Islet of Langerhans (tissue), 1 donor: ENCODE measurements at regions not wholly inside any gene's neighbourhood (a gene's known extent, or its start where the extent isn't known, plus 50 kb on each side); places are given as distances from the start of the nearest gene placed in this dataset.
"Not testable (repeated sequence)": the region's sequence is repeated elsewhere in the genome, so short reads cannot be mapped to it uniquely, and the experiment has no call there.

Experiments used
- FAIRE-seq: peaks from one replicate; lab custom pipeline; 2011; peaks lifted over from hg19 to GRCh38; lab: Jason Lieb, UNC

DNA sequence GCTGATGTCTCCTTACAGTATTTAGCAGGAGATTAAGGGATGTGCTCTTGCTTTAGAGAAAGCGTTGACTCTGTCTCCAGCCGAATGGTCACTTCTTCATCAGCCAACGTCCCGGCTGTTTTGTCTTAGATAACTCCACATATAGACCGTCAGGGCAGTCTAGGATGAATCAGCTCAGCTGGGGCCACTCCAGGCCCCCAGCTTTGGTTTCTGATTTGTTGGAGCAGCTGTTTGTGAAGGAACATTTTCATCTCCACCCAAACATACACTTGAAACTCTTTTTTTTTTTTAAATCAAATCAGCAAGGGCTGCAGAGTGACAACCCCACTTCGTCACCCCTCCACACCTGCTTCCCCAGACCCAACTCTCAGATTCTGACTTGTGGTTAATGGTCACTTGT lies 206.1 kb upstream of the GALNT2 start:
- no peak for FAIRE-seq

DNA sequence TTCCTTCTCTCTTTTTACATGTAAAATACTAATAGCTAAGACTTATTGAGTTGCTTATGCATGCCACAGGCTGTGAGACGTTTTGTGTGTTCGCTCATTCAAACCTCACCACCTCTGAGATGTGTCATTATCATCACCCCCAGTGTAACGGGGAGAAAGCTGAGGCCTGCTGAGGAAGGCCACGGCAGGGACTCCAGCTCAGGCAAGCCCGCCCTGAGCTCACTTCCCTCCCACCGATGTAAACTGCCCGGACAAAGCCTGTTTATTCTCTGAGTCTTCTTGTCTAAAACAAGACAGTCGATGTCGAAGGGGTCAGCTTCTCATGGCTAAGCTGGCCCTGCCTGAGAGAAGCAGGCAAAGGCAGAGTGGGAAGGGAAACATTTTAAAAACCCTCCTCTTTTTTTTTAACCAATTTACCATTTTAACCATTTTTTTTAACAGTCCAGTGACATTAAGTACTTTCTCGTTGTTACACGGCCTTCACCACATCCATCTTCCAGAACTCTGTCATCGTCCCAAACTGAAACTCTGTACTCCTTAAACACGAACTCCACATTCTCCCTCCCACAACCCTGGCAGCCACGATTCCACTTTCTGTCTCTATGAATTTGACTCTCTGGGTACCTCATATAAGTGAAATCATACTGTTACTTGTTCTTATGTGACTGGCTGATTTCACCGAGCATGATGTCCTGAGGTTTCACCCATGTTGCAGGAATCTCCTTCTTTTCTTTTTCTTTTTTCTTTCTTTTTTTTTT lies 204.8 kb upstream of the GALNT2 start:
- no peak for FAIRE-seq

DNA sequence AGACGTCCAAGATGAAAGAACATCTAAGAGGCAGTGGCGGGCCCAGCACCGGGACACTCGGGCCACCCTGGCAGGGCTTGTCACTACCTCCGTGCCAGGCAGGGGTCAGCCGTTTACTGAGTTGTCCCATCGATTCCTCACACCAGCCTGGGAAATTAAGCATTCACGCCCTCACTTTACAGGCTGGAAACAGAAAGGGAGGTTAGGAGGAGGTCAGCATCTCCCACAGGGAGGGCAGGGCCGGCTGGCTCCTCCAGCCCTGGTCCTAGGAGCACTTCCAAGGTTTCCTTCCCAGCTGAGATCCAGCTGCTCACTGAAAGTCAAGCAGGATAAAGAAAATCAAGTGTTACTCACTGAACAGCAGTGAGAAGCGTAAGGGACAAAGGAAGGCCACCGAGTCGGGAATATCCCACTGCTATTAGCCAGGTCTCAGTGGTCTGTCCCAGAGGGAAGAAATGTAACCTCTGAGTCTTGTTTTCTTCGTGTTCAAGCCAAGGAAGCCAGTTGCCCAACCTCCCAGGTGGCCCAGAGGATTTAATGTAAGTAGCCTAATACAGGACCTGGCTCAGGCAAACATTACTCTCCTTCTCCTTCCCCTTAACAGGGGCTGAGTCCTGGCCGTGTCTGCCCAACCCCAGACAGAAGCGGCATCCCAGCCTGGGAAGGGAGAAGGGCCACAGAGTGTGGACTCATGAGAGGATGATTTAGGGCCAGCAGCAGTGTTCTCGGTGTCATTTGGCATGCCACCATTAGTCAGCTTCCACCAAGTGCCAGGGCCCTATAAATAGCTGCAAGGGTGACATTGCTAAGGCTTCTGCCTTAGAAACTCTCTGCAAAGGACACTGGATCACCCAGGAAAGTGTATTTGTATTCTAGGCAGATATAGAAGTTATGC lies 203.1 kb upstream of the GALNT2 start:
- no peak for FAIRE-seq

DNA sequence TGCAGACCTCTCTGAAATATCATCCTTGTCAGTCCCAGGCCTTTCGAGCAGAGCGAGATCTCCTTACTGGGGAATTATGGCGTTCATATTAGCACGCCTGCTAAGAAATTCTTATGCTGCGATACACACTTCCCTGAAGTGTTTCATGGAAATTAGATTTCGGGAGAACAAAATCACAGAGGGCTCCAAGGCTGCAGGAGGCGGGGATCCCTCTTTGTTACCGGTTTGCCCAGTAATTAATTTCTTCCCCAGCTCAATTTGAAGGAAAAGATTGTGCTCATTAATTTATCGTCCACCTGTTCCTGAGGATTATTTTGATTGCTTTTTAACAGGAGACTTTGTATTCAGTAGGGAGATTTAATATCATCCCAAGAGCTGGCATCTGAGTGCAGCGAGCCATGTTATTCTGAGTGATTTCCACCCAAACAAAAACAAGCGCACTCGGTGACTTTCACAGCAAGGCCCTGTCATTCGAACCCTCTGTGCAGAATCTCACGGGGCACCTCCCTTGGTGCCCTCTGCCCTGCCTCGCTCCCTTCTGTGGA lies 202.3 kb upstream of the GALNT2 start:
- FAIRE-seq: no peak

DNA sequence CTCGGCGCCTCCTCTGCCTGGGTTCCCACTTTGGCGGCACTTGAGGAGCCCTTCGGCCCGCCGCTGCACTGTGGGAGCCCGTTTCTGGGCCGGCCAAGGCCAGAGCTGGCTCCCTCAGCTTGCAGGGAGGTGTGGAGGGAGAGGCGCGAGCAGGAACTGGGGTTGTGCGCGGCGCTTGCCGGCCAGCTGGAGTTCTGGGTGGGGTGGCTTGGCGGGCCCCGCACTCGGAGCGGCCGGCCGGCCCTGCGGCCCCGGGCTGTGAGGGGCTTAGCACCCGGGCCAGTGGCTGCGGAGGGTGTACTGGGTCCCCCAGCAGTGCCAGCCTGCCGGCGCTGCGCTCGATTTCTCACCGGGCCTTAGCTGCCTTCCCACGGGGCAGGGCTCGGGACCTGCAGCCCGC lies 201.7 kb upstream of the GALNT2 start:
- not testable (repeated sequence) for FAIRE-seq

DNA sequence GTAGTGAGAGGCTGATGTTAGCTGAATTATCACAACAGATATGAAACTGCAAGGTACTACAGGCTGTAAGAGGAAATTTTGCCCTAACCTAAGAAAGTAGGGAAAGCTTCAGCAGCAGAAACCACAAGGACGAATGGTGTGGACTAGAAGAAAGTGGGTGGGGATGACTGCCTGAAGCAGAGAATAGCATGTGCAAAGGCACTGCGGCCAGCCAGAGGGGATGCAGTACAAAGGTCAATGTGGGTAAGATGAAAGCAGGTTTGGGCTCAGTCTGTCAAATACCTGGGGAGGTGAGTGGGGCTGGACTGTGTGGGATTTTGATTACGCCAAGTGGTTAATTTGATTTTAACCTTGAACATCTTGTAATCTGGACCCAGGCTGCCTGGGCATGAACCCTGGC lies 199.3 kb upstream of the GALNT2 start:
- FAIRE-seq: no peak

DNA sequence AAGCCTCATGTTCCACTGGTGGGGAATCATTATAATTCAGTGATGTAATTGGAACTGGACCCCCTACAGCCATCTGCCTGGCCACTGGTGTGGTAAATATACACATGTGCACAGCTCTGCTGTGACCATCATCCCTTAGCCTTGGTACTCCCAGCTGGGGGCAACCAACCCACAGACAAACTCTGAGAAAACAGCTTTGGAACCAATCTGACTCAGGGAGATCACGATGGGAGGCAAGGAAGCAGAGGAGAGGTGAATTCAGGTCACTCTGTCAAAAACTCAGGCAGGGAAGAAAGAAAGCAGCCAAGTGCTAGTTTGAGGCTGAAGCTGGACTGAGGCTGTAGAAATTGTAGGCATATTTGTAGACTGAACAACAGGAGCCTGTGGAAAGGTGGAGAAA lies 197.8 kb upstream of the GALNT2 start:
- no peak for FAIRE-seq

DNA sequence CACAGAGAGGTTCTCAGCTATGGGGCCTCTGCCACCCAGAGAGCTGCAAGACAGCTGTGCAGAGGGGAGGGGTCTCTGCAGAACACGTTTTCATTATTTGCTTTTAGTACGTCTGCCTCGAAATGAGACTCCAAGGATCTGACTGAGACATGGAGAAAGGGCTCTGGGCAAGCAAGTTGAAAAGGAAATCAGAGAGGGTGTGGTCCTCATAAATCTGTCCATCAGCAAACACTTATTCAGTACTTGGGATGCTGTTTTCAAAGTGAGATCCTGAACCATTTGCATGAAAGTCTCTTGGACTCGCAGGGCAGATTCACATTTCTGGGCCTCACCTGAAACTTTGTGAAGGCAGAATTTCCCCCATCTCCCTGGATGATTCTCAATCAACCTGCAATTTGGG lies 197.4 kb upstream of the GALNT2 start:
- no peak for FAIRE-seq

DNA sequence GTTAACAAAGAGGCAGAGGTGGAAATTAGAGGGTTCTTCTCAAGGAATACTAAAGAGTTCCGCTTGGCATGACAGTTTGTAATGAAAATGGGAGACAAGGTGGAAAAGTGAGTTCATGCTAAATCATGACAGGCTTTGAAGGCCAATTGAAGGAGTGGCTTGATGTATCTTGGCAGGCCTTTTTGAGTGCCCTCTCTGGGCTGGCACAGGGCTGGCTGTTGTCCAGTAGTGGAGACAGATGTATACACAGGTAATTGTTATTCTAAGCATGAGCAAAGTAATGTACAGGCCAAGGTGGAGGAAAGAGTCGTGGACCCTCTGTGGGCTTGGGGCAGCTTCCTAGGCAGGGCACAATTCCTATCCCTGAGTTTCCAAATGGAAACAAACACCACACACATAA lies 196.7 kb upstream of the GALNT2 start:
- FAIRE-seq: no peak

DNA sequence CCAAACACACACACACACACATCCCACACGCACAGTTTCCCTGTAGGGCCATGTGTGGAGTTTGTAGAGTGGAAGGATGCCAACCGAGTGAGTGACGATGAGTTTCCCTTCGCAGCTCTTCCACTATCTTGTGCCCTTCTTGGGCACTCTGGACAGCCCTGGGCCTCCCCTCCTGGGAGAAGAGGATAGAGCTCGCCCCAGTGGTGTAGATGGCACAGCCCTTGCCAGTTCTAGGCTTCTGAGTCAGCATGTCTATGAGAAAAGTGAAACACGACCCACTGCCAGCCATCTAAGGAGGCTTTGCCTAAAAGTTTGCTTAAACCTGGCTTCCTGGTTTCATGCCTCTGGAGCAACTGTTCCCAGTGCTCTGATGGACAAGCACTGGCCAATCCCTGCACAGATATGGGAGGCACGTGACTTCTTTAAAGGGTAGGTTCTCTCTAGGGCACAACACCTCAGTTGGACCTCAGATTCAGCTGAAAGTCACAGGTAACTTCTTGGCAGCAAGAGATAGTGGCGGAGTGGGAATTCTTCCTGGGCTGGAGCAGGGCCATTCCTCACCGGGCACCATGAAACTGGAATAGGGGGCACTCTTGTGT lies 195.9 kb upstream of the GALNT2 start:
- FAIRE-seq: no peak

DNA sequence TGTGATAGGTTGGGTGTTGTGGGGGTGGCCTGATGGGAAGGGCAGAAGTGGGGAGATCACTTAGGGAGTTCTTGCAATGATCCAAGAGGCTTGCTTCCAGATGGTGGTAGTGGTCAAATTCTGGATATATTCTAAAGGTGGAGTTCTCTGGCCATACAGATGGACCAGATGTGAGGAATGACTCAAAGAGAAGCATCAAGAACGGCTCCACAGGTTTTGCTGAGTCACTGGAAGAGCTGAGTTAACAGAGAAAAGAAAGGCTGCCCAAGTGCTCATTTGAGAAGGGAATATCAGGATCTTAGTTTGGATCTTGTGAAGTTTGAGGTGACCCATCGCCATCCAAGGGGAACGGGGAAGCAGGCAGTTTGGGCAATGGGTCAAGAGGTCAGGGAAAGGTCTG lies 192.9 kb upstream of the GALNT2 start:
- FAIRE-seq: no peak

DNA sequence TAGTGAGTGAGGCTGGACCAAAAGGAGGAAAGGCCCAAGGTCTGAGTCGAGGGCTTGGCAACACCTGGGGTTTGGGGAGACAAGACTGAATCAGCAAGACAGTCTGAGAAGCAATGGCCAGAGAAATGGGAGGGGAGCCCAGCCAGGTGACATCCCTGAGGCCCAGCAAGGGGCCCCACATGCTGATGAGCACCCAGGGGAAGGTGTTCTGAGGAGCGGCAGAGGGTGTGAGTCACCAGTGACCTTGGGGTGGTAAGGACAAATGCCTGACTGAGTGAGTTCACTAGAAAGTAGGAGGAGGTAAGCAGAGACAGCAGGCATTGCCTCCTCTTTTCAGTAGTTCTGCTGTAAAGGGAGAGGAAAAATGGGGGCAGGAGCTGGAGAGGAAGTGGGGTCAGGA lies 192.4 kb upstream of the GALNT2 start:
- no peak for FAIRE-seq

DNA sequence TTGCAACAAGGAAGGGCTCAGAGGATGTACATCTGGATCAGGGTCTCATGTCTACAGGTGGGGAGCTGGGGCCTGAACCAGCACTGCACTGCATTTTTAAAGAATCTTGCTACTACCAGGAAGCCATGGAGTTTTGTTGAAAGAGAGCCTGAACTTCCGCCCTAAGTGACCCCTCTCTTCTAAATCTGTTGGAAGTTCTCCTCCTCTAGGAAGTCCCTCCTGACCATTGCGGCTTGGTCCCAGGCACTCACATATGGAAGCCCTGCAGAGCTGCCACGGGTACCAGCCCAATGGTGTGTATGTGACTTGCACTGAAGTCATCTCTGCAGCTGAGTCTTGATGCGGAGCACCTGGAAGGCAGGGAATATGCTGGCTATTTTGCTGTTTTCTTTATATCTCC lies 192.0 kb upstream of the GALNT2 start:
- no peak for FAIRE-seq

DNA sequence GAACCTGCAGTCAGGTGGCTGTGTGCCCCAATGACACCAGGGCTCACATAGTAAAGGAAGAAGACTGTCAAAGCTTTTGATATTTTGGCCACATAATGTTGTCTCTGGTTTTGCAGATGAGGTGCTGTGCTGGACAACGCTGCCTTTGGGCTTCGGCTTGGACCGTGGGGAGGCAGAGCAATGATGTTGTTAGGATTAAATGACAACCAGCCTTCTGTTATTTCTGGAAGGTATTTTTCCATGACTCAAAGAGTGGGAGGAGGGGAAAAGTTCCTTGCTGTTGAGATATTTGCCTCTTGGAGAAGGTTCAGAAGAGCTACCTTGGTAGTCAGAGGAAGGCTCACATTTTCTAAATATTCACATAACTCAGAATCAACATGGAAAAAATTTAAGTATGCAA lies 187.3 kb upstream of the GALNT2 start:
- no peak for FAIRE-seq

DNA sequence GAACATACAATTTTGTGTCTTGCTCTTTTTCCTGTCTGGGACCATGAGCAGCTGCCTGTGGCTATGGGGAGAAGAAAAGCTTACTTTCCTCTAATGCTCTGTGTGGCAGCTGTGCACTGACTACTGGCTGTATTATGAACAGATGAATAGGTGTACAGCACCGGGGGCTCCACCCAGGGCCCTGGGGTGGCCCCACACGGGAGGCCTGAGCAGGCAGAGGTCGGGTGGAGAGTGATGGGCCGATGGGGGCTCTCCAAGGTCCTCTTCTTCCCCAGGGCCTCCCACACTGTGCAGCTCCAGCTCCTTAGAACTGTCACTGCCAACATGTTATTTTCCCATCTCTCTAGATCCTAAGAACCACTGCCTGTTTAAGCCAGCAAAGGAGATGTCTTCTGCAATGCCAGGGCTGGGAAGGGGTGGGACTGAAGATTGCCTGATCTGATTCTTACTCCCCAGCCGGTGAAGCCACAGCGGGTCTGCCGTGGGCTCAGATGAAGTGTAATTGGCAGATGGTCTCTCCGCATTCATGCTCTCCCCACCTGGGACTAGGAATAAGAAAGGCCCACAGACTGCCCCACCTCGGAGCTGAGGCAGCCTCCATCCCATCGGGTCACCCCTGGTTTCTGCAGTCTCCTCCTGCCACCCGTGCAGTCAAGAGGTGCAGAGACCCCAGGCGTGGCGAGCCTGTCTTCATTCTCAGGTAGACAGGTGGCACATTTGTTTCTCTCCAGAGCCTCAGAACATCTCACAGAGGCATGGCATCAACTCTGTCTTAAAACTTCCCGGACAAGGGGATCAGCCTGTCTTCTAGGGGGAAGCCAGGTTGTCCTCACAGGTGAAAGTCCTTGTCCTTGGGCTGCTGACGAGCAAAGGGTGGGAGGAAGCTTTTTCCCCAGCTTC lies 186.5 kb upstream of the GALNT2 start:
- no peak for FAIRE-seq

DNA sequence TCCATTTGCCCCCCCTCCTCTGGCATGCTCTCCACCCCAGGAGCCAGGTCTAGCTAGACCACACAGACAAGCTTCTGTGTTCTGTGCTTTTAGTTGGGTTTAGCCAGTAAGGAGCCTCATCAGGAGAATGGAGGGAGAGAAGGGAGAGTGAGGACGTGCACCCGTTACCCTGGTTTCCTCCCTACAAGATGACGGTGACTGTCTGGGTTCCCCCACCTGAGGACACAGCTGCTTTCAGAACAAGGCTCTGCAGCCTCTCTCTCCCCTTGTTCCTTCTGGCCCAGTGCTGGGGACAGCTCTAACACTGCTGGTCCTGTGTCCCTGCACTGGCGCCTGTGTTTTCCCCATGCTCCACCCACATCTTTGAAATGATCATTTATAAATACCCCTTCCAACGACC lies 184.4 kb upstream of the GALNT2 start:
- no peak for FAIRE-seq

DNA sequence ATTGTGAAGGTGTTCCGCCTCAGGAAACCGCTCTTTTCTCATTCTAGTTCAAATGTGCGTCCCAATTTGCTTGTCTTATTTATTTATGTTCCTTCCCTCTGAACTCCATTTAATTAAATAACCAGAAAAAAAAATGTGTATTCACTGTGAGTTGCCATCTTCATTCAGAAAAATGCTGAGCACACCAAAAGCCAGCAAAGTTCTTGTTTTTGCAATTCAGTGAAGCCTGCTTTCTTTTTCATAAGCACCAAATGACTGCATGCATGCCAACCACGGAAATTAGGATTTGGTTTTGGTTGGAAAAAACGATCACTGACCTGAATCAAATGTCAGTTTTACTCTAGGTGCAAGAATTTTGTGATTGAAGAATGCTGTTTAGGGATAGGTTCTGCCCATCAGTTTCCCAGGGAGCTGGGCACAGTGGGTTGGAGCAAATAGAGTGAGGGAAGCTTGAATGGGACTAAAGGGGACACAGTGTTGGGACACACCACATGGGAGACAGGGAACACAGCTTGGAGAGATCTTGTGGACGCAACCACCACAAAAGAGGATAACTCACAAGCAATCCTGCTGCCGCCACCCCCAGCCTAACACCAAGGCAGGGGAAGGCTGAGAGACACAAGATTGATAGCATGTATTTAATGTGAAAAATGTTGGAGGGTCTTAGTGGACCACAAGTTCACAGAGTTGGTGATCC lies 183.4 kb upstream of the GALNT2 start:
- no peak for FAIRE-seq

DNA sequence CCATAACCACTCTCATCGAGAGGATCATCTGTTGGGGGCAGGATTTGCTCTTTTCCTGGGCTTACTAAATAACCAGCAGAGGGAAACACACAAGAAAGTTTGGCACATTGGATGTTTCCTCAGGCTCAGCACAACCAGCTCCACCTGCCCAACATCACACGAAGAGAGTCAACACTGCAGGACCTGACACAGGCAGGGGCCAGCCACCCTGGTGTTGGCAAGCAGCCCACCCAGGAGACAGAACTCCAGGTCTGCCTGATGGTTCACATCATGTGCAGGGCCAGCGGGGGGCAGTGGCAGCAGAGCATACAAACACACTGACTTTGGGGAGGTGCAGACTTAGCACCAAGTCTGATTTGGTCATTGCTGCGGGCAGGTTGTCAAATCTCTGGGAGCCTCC lies 182.3 kb upstream of the GALNT2 start:
- FAIRE-seq: no peak

DNA sequence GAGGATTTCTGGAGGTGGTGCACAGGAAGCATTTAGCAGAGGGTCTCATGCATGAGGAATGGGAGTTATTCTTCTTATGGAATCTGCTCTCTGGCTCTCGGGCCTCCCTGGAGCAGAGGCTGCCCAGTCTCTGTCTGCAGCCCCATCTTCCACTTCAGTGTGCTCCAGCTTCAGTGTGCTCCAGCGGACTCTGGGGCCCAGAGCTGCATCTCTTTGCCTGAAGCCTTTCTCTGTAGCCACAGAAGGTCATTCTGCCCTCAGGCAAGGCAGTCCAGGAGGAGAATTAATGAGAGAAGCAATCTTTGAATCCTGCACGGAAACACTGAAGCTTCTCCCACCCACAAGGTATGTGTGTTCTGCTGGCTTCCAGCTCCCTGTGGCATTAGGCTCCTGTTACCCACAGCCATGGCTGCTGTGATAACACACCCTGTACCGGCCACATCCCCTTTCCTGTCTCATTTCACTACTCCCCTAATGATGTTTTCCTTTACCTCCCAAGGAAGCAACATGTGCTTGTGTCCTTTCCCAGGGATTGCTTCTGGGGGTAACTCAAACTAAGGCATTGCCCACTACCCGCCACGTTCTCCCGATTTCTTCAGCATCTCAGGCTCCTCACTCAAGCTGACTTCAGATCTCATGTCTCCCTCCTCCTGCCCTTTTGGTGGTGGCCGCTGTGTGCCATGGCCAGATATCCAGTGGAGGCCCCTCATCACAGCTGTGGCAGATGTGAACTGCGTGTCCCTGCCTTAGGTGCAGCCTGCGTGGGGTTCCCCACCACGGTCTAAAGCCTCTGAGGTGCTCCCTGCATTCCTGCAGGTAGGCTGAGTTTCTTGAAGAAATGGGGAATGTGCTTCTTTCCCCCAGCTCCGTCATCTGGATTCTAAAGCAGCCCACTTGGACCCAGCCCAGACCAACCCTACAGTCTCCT lies 181.2 kb upstream of the GALNT2 start:
- FAIRE-seq: no peak

DNA sequence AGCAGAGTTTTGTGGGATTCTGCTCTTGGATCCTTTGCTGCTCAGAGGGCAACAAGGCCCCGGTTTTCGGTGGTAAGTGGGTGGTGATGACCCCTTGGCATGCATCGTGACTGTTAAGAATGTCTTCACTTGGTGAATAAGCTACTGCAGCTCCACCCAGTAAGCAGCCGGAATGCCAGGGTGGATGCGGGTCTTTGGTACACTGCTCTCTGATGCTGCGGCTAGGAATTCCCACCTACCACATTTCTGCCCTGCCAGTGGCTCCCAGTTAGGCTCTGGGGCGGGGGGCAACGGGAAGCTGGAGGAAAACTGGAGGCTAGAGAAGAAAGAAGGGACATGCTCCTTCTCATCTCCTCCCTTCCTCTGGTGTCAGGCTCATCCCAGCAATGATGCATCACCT lies 180.4 kb upstream of the GALNT2 start:
- no peak for FAIRE-seq
